KBM-7 (cell line): ENCODE measurements at regions not wholly inside any gene's neighbourhood (a gene's known extent, or its start where the extent isn't known, plus 50 kb on each side); places are given as distances from the start of the nearest gene placed in this dataset.
A peak's percentile ranks its signal among the peaks of the same experiment; 100 is the strongest.

Source experiments
- DNase-seq: peaks from one replicate; pipeline ENCODE4 v3.0.0-alpha.2; 2015
- in situ Hi-C: fragments of 300-500 bp; cut with MboI; formaldehyde crosslinking; loops from 2 replicates; pipeline ENCODE4 v1.14.3; 2020; ENCODE audit warnings: low sequenced_read_pairs, low pct_unique_long_range_greater_than_20kb, mixed read lengths

DNA sequence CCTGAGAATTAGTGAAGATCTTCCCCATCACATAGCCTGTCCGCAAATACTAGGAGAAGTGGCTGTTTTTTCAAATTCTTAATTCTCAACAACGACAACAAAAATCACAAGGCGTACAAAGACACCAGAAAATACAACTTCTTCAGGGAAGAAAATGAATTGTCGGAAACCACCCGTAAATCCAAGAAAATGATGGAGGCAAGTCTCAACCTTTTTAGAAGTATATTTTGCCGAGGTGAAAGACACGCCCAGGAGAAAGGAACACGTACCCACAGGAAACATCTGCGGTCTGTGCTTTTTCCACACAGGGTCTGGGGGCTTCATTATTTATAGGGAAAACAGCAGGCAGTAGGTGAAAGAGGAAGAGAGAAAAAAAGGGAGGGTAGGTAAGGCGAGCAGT lies 223.9 kb upstream of the GGTLC1 start:
- in situ Hi-C loops: no loop called here
- no peak for DNase-seq

DNA sequence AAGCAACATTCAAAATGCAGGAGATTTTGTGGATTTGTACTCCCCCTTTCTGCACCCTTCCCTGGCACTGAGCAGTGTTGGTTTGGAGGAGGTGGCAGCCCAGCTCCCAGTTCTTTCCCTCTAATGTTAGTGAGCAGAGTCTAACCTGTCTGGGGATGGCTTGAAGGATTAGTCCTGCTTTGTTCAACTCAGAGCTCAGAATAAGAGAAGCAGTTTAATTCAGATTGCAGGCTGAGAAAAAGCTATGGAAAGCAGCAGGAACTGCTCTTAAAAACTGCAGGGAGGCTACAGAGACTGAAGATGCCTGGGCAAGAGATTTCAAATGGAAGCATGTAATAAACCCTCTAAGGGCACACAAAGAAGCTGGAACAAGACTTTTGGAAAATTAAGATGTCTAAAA lies 223.4 kb upstream of the GGTLC1 start:
- no peak for DNase-seq

DNA sequence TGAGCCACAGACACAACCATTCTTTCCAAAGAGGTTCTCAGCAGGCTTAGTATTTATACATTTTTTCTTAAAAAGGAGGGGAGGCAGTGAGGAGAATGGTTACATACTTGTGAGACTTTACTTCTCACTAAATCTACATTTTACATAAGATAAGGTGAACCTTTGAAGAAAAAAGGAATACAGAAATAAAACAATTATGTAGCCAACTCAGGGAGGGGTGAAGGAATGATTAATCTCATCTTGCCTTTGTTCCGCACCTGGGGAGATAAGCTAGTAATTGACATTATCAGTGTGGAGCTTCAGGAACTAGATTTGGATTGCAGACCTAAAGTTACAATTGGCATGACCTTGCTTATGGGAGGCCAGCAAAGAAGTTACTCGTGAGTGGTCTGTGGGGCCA lies 221.8 kb upstream of the GGTLC1 start:
- DNase-seq: no peak
- in situ Hi-C loops: no loop called here

More for the DNA sequence above, 223.4 kb upstream of the GGTLC1 start:
- in situ Hi-C loops: no loop called here

DNA sequence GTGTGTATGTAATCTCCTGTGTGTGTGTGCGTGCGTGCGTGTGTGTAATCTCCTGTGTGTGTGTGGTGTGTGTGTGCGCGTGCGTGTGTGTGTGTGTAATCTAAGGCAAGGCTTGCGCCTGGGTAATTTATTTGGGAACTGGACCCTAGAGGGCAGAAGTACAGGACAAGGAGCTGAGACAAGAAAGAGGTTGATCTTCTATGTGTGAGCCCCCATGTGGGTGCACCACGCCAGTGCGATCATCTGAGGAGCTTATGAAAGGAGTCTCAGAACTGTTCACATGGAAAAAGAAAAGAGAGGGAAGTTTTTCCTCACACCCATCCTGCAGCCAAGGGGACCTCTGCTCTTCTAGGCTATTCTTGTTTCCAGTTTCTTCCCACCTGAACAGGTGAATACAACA lies 220.1 kb upstream of the GGTLC1 start:
- in situ Hi-C loops: no loop called here
- no peak for DNase-seq

DNA sequence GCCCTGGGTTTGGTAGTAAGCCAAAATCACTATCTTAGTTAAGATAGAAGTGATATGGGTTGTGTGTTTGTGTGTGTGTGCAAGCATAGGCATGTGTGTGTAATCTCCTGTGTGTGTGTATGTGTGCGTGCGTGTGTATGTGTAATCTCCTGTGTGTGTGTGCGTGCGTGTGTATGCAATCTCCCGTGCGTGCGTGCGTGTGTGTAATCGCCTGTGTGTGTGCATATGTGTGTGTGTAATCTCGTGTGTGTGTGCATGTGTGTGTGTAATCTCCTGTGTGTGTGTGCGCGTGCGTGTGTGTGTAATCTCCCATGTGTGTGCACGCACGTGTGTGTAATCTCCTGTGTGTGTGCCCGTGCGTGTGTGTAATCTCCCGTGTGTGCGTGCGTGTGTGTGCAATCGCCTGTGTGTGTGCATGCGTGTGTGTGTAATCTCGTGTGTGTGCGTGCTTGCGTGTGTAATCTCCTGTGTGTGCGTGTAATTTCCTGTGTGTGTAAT lies 219.3 kb upstream of the GGTLC1 start:
- no peak for DNase-seq
- in situ Hi-C loops: no loop called here

DNA sequence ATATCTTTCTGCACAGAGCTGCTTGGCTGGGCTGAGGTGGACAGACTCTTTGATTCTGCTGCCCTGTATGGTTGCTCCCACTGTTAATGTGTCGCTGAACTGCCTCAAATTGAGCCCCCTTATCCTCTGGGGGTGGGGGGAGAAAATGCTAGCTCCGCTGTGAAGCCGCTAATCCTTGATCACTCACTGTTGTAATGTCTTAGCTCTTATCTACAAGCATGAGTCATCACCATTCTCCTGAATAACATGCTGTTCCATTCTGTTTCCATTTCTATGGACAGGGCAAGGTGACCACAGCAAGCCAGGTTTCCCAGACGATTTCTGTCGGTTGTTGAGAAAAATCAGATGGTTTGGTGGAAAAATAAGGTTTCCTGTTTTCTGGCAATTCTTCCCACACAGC lies 218.4 kb upstream of the GGTLC1 start:
- no peak for DNase-seq
- in situ Hi-C loops: no loop called here

DNA sequence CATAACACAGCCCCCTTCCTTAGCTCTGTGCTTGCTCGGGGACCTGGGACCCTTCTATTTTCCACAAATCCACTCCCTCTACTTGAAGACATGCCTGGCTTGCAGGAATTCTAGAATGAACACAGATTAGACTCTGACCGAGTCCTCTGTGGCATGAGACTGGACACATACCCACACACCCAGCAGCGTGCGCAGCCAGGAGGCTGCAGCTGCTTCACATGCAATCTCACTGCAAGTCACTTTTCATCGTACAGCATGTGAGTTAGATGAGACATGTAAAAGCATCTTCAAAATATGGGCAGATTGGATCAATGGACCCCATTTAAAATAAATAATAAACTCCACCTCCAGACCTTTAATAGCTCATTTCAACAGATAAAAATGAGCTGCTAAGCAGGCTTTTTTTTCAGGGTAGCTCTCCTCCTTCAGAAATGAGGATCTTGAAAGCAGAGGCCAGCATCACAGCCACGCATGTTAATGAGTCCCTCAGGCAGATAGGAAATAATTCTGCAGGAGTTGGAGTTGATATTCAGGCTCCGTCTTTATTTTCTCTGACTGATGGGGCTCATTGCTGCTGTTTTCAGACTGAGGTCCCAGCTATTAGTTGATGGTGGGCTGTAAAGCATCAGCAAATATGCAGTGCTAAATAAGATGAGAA lies 215.1 kb upstream of the GGTLC1 start:
- no peak for DNase-seq
- in situ Hi-C loops: no loop called here

DNA sequence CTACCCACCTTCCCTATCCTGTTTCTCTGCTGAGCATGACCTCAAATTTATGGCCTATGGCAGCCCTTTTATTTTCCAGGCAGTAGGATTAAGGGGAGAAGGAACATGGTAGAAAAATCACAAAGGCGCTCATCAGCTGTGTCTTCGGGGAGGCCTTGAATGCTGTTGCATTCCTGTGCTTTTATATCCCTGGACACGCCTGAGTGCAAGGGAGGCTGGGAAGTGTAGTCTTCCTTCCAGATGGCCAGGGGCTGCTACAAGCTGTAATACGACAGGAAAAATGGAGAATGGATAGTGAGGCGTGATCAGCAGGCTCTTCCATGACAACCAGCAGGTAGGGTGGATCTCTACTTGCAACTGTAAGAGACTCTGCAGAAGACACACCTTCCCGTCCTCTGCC lies 210.9 kb upstream of the GGTLC1 start:
- no peak for DNase-seq
- in situ Hi-C loops: no loop called here

DNA sequence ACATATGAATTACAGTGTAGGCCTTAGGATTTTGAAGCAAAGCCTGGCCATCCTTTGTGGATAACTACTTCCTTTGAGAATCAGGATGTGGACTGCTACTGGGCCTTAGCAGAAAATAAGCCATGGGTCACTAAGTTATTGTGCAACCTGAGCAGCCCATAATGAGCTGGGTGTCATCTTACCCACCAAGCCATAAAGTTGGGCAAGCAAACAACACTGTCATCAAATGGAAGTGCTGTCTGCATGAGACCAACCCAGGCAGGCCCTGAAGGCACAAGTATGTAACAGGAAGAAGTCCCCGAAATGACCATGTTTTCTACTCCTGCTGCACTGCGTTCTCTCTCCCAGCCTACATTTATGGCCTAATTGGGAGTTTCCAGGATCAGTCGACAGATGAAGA lies 205.6 kb upstream of the GGTLC1 start:
- no peak for DNase-seq
- in situ Hi-C loops: no loop called here

DNA sequence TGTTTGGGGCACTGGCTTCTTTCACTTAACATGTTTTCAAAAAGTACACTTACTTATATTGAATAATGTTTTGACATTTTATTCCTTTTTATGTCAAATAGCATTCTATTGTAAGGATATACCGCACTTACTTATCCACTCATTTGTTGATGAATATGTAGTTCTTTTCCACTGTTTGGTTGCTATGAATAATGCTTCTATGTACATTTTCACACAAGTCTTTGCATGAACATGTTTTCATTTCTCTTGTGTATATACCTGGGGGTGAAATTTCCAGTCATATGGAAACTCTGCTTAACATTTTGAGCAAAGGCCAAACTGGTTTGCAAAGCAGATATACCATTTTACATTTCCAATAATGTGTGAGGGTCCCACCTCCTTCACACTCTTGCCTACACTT lies 202.3 kb upstream of the GGTLC1 start:
- no peak for DNase-seq
- in situ Hi-C loops: no loop called here

DNA sequence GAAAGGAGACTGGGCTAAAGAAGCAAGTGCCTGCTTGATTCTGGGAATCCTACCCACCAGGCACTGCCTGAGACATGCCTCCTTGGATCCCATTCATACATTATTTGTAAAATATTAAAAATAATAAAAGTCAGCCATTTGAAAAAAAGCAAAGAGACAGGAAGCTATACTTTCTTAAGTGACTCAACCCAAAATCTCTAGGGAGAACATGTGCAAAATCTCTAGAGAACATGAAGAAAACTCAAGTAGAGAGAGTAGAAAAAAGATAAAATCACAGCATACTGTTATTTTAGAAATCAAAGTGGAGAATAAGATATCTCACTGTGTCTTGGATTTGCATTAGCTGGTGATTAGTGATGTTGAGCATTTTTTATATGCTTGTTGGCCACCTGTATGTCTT lies 197.2 kb upstream of the GGTLC1 start:
- no peak for DNase-seq
- in situ Hi-C loops: no loop called here

DNA sequence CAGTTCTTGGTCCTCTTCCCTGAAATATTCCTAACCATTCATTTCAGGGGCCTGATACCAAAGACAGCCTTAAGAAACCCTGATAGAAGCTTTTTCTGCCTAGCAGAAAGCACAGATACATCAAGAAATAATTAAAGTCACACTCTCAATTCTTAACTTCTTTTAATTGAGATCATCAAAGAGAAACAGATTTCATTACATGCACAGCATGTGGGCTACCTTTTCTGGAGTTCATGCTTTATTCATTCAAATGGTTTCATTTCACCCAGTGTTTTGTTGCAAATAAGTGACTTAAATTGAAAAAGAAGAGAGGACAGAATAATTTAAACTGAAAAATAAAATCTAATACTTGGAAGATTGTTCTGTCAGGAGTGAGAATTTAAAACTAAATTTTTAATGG lies 192.6 kb upstream of the GGTLC1 start:
- in situ Hi-C loops: no loop called here
- DNase-seq: no peak

DNA sequence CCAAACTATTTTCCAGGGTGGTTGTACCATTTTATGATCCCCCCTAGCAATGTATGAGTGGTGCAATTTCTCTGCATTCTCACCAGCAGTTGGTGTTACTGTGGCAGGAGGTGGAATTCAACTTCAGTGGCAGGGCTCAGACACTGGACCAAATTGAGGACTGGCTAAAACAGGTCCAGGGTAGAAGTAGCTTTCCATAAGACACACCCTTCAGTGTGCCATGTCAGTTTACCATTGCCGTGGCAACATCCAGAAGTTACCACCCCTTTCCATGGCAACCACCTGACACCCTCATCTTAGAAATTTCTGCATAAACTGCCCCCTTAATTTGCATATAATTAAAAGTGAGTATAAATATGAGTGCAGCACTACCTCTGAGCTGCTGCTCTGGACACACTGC lies 180.7 kb upstream of the GGTLC1 start:
- no peak for DNase-seq
- in situ Hi-C loops: no loop called here

DNA sequence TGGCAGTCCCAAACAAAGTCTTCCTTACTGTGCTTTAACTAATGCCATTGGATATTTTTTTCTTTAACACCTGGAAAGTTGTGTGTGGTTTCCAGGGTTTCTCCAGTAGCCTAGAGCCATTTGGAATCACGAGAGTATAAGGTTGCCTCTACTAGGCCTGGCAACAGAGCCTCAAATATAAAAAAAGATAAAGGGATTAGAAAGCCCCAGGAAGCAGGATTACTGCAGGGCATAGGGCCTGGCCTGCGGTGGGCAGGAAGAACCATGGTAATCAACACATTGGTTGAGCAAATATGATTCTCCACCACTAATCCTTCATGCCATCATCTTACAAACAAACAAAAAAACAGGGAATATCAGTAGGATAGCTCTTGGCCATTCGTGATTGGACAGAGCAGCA lies 177.8 kb upstream of the GGTLC1 start:
- in situ Hi-C loops: no loop called here
- no peak for DNase-seq

DNA sequence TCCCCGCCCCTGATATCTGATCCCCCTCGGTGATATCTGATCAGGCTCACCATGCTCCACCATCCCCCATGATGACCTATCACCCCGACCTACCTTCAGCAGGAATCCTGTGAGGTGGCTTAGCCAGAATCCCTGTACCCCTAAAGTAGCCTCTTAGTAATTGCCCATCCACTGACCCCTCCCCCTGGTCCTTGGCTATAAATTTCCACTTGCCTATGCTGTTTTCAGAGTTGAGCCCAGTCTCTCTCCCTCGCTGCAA lies 177.5 kb upstream of the GGTLC1 start:
- DNase-seq: no peak
- in situ Hi-C loops: no loop called here

DNA sequence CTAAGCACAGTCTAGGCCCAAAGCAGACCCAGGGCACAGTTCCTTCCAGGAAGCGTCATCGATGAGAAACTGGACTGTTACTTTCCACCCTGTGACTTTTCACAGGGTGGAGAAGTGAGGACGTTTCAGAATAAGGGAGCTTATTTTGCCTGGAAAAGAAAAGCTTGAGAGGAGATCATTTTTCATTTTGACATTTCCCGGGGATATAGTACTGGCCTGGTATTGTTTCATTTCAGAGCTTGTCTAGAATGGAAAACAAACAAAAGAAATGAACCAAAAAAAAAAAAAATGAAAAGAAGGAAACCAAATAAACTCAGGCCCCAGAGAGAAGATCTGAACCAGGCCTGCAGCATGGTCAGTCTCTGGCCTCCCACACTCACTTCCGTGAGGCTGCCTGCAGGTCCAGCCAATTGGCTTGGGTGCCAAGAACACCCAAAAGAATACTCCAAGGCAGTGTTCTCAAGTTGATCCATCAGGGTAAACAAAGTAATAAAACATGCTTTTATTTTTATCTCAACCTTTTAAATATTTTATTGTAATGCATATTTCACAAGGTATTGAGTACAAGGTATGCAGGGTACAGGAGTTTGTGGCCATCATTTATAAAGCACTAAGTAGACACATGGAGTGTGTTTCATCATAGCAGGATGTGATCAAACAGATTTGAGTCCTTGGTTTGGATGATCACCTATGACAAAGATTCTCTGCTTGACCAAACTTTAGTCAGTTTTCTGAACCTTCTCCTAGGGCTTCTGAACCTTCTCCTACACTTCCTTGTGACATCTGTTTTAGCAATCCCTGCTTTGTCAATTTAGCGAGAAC lies 176.9 kb upstream of the GGTLC1 start:
- in situ Hi-C loops: no loop called here

DNA sequence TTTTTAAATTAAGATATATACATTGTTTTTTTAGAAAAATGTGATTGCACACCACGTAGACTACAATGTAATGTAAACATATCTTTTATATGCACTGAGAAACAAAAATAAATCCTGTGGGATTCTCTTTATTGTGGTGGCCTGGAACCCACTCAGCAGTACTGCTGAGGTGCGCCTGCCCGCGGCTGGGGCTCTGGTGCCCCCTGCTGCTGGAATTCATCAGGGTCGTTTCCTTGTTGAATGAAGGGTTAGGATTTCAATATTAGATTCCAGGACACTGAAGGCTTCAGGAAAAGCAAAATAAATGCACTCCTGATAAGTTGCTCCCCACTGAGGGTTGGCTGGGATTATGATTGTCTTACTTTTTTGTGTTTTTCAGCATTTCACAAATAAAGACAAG lies 175.8 kb upstream of the GGTLC1 start:
- in situ Hi-C loops: no loop called here
- peak; percentile 24 for DNase-seq

More for the DNA sequence above, 176.9 kb upstream of the GGTLC1 start:
- DNase-seq: no peak

DNA sequence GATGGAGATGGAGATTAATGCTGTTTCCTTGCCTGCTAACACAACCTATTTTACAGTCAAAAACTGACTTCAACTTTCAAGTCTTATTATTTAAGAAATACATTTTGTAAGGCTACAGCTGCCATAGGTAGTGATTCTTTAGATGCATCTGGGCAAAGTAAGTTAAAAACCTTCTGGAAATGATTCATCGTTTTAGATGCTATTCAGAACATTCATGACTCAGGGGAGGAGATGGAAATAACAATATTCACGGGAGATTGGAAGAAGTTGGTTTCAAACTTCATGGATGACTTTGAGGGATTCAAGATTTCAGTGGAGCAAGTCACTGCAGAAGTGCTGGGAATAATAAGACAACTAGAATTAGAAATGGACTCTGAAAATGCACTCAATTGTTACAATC lies 174.9 kb upstream of the GGTLC1 start:
- DNase-seq: no peak
- in situ Hi-C loops: no loop called here

DNA sequence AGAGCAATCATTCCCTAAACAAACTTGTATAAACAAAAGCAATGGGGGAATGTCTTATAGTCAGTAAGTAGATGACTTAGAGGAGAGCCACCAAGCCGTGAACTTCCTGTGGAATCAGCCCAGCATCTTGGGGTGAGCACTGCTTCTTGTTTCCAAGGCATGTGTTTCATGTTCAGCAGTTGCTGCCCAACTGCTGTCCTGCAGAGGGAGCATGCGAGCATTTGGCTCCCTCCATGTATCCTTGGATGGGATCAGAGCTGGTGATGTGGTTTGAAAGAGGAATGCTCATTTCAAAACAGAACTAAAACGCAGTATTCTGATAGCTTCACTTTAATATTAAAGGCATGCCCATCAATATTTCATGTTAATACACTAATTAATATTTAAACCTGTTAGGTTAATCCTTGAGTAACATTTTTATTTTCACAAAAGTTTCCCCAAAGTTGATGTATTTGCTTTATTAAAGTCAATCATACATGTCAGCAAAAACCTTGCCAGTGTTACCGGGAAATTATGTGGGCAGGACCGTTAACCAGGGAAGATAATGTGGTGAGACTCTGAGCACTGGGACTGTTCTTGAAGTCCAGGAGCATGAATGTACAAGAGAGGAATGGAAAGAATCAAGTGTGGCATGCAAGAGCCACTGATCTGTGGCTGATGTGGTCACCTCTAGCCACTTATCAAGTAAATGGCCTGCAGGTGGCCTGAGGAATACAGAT lies 172.1 kb upstream of the GGTLC1 start:
- in situ Hi-C loops: no loop called here
- DNase-seq: peak; percentile 28

DNA sequence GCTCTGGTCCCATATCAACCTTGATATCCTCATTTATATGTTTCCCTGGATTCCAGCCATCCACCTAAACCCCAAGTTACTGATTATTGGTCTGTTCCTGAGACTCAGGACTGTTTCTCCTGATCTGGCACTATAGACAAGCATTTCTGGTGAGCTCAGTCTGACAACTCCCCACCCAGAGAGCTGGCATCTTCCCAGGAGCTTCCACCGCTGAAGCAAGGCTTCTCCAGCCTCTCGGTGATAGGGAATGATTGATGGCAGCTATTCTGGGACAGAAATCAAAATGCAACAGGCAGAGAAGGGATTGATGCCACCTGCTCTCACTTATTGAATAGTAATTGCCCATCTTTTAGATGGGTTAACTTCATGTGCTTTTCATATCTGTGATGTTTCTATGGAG lies 169.7 kb upstream of the GGTLC1 start:
- in situ Hi-C loops: no loop called here
- DNase-seq: no peak
